Fibroblast of skin of abdomen (primary cell): ENCODE measurements at regions not wholly inside any gene's neighbourhood (a gene's known extent, or its start where the extent isn't known, plus 50 kb on each side); places are given as distances from the start of the nearest gene placed in this dataset.
A peak's percentile ranks its signal among the peaks of the same experiment; 100 is the strongest.
"Not testable (repeated sequence)": the region's sequence is repeated elsewhere in the genome, so short reads cannot be mapped to it uniquely, and the experiment has no call there.

Source experiments
- DNase-seq: peaks from one replicate; pipeline ENCODE4 v3.0.0-alpha.2; 2013

DNA sequence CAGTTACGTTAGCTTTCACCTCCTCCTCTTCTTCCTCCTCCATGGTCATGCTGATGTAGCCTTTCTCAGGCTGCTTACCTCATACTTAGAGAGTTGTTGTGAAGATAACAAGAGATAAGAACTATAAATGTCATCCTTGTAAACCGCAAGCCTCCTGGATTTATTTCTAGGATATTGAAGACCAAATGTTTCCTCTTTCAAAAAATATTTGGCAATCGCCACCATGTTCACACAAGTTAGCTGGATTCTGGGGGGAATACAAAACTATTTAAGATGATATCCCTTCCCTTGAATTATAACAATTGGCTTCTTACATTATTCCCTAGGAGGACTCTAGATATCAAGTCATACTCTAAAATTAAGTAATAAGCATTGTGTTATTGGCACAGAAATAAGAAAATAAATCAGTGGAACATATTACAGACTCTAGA, 99.8 kb upstream of the PLEKHG1 start:
- DNase-seq = no peak

DNA sequence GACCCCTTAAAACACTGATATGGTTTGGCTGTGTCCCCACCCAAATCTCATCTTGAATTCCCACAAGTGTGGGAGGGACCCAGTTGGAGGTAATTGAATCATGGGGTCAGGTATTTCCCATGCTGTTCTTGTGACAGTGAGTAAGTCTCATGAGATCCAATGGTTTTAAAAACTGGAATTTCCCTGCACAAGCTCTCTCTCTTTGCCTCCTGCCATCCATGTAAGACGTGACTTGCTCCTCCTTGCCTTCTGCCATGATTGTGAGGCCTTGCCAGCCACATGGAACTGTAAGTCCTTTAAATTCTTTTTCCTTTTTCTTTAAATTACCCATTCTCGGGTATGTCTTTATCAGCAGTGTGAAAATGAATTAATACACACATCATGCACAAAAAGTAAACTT, 99.1 kb upstream of the PLEKHG1 start:
- not testable (repeated sequence) for DNase-seq

DNA sequence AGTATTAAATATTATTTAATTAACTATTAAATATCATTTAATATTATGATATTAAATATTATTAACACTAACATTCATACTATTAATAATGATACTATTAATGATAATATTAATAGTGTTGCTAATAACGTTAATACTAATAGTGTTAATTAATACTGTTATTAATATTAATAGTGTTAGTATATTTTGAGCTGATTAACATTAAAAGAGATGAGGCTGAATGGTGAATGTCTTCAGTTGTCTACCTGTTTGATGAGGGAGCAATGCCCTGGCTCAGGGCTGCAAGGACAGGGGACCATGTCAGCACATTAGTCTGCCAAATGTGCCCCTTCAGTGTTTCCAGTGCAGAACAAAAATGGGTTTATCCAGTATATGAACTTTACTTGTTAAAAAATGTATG, 96.6 kb upstream of the PLEKHG1 start:
- DNase-seq = no peak

DNA sequence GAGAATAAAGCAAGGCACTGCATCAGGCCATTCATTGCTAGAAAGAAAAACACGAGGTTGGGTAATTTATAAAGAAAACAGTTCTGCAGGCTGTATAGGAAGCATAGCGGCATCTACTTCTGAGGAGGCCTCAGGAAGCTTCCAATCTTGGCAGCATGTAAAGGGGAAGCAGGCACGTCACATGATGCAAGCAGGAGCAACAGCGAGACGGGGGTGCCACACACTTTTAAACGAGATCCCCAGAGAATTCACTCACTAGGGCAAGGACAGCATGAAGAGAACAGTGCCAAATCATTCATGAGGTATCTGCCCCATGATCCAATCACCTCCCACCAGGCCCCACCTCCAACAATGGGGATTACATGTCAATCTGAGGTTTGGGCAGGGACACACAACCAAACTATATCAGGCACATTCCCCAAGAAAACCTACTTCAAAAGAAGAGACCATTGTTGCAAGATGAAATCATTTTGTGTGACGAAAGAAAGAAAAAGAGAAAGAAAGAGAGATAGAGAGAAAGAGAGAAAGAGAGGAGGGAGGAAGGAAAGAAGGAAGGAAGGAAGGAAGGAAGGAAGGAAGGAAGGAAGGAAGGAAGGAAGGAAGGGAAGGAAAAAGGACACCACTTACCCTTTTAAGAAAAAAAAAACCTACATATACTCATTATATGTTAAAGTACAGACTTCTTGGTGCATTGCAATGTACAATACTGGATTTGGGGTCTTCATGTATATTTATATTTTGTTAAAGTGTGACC, 95.9 kb upstream of the PLEKHG1 start:
- DNase-seq = no peak

- not testable (repeated sequence) for DNase-seq
Measured at GRCh38 chr6:150507361-150507760, 92.3 kb upstream of the PLEKHG1 start.

DNA sequence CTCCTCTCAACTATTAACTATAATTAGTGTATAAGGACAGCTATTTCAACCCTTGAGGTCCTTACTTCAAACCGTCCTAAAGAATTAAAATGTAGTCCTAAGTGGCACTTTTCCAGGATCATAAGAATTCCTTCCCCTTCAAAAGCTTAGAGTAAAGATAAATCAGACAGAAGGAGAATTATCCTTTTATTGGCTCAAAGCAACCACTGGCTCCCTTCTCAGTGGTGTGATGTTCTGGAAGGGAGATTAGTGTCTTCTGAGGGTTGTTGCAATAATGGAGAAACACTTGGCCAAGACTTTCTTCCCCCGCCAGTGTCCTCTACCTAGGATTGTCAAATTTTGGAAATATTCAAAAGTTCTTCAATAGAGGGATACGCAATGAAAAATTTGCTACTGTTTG, 89.1 kb upstream of the PLEKHG1 start:
- DNase-seq = no peak

GRCh38 chr6:150511313-150511712, 88.4 kb upstream of the PLEKHG1 start:
- no peak for DNase-seq

GRCh38 chr6:150514806-150515380, 84.8 kb upstream of the PLEKHG1 start:
- DNase-seq = no peak

- DNase-seq = no peak
Measured at GRCh38 chr6:150516199-150516598, 83.5 kb upstream of the PLEKHG1 start.

DNA sequence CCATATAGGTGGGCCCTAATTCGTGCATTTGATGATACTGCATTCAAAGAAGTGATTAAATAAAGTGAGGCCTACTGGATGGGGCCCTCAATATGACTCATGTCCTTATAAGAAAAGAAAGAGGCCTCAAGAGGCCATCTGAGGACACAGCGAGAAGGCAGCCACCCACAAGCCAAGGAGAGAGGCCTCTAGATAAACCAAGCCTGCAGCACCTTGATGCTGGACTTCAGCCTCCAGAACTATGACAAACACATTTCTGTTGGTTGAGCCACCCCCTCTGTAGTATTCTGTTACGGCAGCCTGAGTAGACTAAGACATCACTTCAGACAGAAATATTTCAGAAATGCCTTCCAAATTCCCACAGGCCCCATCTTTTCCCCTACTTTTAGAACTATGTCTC, 82.5 kb upstream of the PLEKHG1 start:
- DNase-seq = peak; percentile 25

DNA sequence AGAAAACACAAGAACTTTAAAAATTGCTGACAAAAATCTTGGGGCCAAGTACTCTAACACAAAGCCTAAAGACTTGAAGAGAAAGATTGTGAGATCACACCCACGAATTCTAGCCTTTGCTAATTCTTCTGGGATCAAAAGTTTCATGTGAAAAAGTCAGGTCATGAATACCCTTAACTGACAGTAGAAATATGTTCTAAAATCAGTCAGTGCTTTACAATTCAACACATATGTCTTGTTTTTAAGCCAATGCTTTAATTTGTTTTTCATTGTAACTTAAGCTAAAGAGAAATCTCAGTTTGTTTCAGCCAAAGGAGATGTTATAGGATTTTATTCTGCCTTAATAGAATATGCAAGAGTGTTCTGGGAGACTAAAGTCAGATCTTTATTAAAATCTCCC, 78.2 kb upstream of the PLEKHG1 start:
- DNase-seq = no peak

DNA sequence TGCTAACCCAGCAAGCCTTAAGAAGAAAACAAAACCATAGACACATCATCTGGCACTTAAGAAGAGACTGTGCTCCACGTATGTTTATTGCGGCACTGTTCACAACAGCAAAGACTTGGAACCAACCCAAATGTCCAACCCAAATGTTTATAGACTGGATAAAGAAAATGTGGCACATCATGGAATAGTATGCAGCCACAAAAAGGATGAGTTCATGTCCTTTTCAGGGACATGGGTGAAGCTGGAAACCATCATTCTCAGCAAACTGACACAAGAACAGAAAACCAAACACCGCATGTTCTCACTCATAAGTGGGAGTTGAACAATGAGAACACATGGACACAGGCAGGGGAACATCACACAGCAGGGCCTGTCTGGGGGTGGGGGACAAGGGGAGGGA, 76.5 kb upstream of the PLEKHG1 start:
- DNase-seq = not testable (repeated sequence)

GRCh38 chr6:150525300-150525699, 74.4 kb upstream of the PLEKHG1 start:
- DNase-seq = no peak

- DNase-seq = no peak
Measured at GRCh38 chr6:150527100-150527499, 72.6 kb upstream of the PLEKHG1 start.

GRCh38 chr6:150528648-150529285, 70.9 kb upstream of the PLEKHG1 start:
- peak; percentile 61 for DNase-seq

- no peak for DNase-seq
Measured at GRCh38 chr6:150529646-150530045, 70.0 kb upstream of the PLEKHG1 start.

DNA sequence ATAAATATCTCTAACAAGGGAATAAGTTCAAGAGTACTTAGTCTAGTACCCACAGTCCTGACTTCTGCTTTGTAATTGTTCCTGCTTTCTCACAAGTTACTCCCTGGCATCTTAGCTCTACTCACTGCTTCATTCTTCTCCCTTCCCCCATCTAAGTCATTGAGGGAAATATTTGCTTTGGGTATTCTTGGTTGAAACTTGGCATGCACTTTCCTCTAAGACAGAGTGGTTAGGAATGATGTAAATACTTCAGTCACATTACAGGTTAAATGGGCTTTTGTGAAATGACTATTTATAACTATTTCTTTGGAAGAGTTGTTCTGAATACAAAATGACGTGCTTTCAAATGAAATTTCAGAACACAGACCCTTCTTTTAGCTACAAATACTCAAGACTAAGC, 67.7 kb upstream of the PLEKHG1 start:
- no peak for DNase-seq

GRCh38 chr6:150534553-150534952, 65.1 kb upstream of the PLEKHG1 start:
- no peak for DNase-seq

DNA sequence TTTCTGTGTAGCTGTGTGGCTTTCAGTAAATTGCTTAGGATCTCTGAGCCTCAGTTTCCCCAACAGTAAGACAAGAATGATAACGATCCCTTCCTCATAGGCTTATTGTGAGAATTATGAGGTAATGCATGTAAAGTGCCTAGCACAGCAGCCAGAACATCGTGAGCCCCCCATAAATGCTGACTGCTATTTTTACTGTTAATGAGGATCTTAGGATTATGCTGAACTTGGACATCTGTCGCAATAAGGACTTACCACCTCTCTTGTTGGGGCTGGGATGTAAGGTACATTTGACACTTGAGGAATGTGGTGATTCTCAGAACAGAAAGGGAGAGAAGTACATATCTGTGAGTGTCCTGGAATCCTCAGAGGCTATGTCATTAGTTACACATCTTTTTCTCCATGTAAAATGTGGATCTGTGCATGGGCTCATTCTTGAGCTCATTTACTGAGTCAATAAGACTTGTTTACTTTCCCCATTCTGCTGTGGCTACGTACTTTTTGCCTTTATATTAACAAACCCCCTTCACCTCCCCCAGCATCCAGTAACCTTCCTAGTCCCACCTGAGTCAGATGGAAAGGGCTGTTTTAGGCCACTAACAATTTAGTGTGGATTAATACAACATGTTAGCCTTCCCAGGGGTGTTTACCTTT, 64.4 kb upstream of the PLEKHG1 start:
- DNase-seq = no peak

GRCh38 chr6:150535818-150536220, 63.9 kb upstream of the PLEKHG1 start:
- DNase-seq = no peak

- DNase-seq = no peak
Measured at GRCh38 chr6:150536835-150537234, 62.9 kb upstream of the PLEKHG1 start.

GRCh38 chr6:150537491-150537890, 62.2 kb upstream of the PLEKHG1 start:
- DNase-seq = no peak

GRCh38 chr6:150537893-150538292, 61.8 kb upstream of the PLEKHG1 start:
- DNase-seq = no peak

DNA sequence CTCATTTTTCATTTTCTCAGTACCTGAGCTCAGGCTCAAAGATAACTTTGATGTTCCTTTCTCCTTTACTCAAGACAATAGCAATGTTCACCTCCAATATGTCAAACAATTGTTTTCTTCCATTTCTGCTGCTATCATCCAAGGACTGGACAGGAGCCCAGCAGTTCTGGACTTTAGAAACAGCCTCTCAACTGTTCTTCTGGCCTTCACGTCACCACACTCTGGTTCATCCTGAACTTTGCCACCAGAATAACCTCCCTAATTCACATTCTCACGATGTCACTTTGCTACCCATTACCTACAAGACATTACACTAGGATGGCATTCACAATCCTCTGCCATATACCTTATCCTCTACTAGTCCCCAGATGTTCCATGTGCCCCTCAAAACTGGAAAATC, 60.6 kb upstream of the PLEKHG1 start:
- DNase-seq = no peak
